Esophagus (tissue), 2 donors: ENCODE measurements at regions not wholly inside any gene's neighbourhood (a gene's known extent, or its start where the extent isn't known, plus 50 kb on each side); places are given as distances from the start of the nearest gene placed in this dataset.

ENCODE experiments used
- H3K27ac ChIP-seq, 2 donors: one replicate each; pipeline ENCODE4 v1.5.1; 2013; ENCODE audit warnings: low read depth in 2 of 2, mild to moderate bottlenecking in 2 of 2, inconsistent platforms in 1 of 2, low read length in 1 of 2, moderate library complexity in 1 of 2
- H3K27me3 ChIP-seq, 2 donors: one replicate each; pipeline ENCODE4 v1.6.1; 2013; ENCODE audit warnings: low read length in 2 of 2, control low read depth in 1 of 2, mild to moderate bottlenecking in 1 of 2; ENCODE audit not compliant: insufficient read depth in 2 of 2, control insufficient read depth in 1 of 2
- H3K36me3 ChIP-seq, 2 donors: one replicate each; pipeline ENCODE4 v1.6.1; 2013; ENCODE audit warnings: low read length in 1 of 2; ENCODE audit not compliant: control insufficient read depth in 2 of 2, insufficient read depth in 2 of 2
- H3K4me1 ChIP-seq, 2 donors: one replicate each; pipeline ENCODE4 v1.6.1; 2013; ENCODE audit warnings: low read length in 1 of 2; ENCODE audit not compliant: control insufficient read depth in 2 of 2, insufficient read depth in 2 of 2
- H3K4me3 ChIP-seq, 2 donors: one replicate each; pipeline ENCODE4 v1.5.1; 2013; ENCODE audit warnings: low read length in 2 of 2, mild to moderate bottlenecking in 2 of 2, low read depth in 1 of 2, moderate library complexity in 1 of 2
- H3K9me3 ChIP-seq, 2 donors: one replicate each; pipeline ENCODE4 v1.6.1; 2013; ENCODE audit warnings: mild to moderate bottlenecking in 2 of 2, low read depth in 1 of 2, low read length in 1 of 2, moderate library complexity in 1 of 2; ENCODE audit not compliant: control insufficient read depth in 2 of 2, insufficient read depth in 1 of 2
- WGBS, 2 donors: extraction: QIAGEN DNeasy Blood & Tissue Kit; methylation state at CpG; one replicate each; pipeline ENCODE4 v1.1.7; 2013; 5-methylcytosine and 5-hydroxymethylcytosine counted together
- donor health status: healthy with polysubstance abuse.
- donor health status: Bipolar disorder and iron deficiency.

GRCh38 chr4:19772581-19772980 is 479.1 kb upstream of the SLIT2 start:
- Histone ChIP-seq H3K27me3 (no peaks in the 10 kb centered on the region), H3K4me3 (no peak overlapping the region), H3K4me1 (no peaks in the 10 kb centered on the region), H3K9me3 (peaks cover 0 to 1% of the 10 kb centered on the region in 2 donors), H3K27ac (no peak overlapping the region), H3K36me3 (no peaks in the 10 kb centered on the region)
- 72 to 73% methylated on average over 1 of the region's 1 CpG for WGBS, 2 donors

GRCh38 chr4:19756661-19757060 is 495.0 kb upstream of the SLIT2 start:
- H3K36me3 ChIP-seq, result no peaks in the 10 kb centered on the region
- H3K4me3 ChIP-seq, result no peak overlapping the region
- 61 to 62% methylated on average over 2 of the region's 2 CpGs for WGBS, 2 donors
- H3K27ac ChIP-seq, result no peak overlapping the region
- H3K9me3 ChIP-seq, result no peaks in the 10 kb centered on the region
- no peaks in the 10 kb centered on the region for H3K4me1 ChIP-seq
- no peaks in the 10 kb centered on the region for H3K27me3 ChIP-seq

DNA sequence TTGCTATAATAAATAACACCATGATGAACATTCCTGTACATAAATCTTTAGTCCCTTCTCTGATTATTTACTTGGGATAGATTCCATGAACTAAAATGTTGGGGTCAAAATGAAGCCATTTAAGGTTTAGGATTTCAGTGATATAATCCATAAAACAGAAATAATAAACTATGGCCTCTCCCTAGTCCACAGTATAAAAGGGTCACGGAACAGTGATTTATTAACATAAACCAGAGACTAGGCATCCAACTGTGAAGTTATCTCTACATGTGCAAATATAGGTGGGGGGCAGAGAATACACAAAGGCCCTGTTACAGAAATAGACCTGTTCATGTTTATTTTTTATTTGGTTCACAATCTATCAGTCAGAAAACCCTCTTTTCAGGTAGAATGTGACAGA is 499.1 kb upstream of the SLIT2 start:
- H3K27me3 ChIP-seq, result no peaks in the 10 kb centered on the region
- H3K36me3 ChIP-seq, result no peaks in the 10 kb centered on the region
- H3K27ac ChIP-seq, result no peak overlapping the region
- H3K9me3 ChIP-seq, result no peaks in the 10 kb centered on the region
- no peak overlapping the region for H3K4me3 ChIP-seq
- 66 to 94% methylated on average over 1 of the region's 1 CpG for WGBS, 2 donors
- H3K4me1 ChIP-seq, result no peaks in the 10 kb centered on the region

- WGBS, 2 donors, result 59 to 60% methylated on average over 3 of the region's 3 CpGs
- Histone ChIP-seq H3K9me3 (no peaks in the 10 kb centered on the region), H3K4me1 (no peaks in the 10 kb centered on the region), H3K27ac (no peak overlapping the region), H3K27me3 (no peaks in the 10 kb centered on the region), H3K4me3 (no peak overlapping the region), H3K36me3 (no peaks in the 10 kb centered on the region)
Observed at GRCh38 chr4:19748519-19749479, 502.9 kb upstream of the SLIT2 start.

GRCh38 chr4:19746377-19746776 is 505.3 kb upstream of the SLIT2 start:
- Histone ChIP-seq H3K36me3 (no peaks in the 10 kb centered on the region), H3K27me3 (no peaks in the 10 kb centered on the region), H3K4me1 (no peaks in the 10 kb centered on the region), H3K9me3 (no peaks in the 10 kb centered on the region), H3K27ac (no peak overlapping the region), H3K4me3 (no peak overlapping the region)
- 44 to 72% methylated on average over 2 of the region's 2 CpGs for WGBS, 2 donors

GRCh38 chr4:19743115-19743638 is 508.5 kb upstream of the SLIT2 start:
- WGBS, 2 donors, result 79 to 90% methylated on average over 2 of the region's 2 CpGs
- no peaks in the 10 kb centered on the region for H3K36me3 ChIP-seq
- H3K4me3 ChIP-seq, result no peak overlapping the region
- no peaks in the 10 kb centered on the region for H3K9me3 ChIP-seq
- H3K4me1 ChIP-seq, result no peaks in the 10 kb centered on the region
- no peaks in the 10 kb centered on the region for H3K27me3 ChIP-seq
- H3K27ac ChIP-seq, result no peak overlapping the region

DNA sequence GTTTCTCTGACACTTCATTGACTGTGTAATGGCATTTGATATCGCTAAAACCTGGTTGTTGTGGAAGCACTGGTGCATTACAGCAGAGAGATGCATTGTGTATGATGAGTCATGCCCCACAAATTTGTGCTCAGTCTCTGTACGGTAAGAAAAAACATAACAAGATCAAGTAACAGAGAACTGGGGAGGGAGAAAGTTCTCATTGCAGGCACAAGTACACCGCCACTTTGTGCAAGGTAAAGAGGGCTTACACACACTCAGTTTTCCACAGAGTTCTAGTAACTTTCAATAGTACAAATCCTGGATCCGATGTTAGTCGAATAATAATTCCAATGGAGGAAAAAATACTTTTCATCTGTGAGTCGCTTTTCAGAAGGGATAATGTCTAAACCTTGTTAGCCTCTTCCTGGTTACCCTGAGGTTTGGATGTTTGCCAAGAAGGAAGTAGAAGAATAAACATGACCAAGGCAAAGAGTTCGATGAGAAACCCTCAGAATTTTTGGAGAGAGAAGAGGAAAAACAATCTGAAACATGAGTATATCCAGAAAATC is 512.5 kb upstream of the SLIT2 start:
- no peak overlapping the region for H3K4me3 ChIP-seq

GRCh38 chr4:19736968-19737756 is 514.5 kb upstream of the SLIT2 start:
- no peaks in the 10 kb centered on the region for H3K27me3 ChIP-seq
- no peaks in the 10 kb centered on the region for H3K4me1 ChIP-seq
- H3K36me3 ChIP-seq, result no peaks in the 10 kb centered on the region
- H3K4me3 ChIP-seq, result no peak overlapping the region
- WGBS, 2 donors, result 95% methylated on average over 1 of the region's 1 CpG
- H3K9me3 ChIP-seq, result no peaks in the 10 kb centered on the region
- H3K27ac ChIP-seq, result no peak overlapping the region

More for the DNA sequence above, 512.5 kb upstream of the SLIT2 start:
- H3K27ac ChIP-seq, result no peak overlapping the region
- no peaks in the 10 kb centered on the region for H3K27me3 ChIP-seq
- 30 to 43% methylated on average over 7 of the region's 7 CpGs for WGBS, 2 donors
- no peaks in the 10 kb centered on the region for H3K4me1 ChIP-seq
- H3K36me3 ChIP-seq, result no peaks in the 10 kb centered on the region
- H3K9me3 ChIP-seq, result no peaks in the 10 kb centered on the region

DNA sequence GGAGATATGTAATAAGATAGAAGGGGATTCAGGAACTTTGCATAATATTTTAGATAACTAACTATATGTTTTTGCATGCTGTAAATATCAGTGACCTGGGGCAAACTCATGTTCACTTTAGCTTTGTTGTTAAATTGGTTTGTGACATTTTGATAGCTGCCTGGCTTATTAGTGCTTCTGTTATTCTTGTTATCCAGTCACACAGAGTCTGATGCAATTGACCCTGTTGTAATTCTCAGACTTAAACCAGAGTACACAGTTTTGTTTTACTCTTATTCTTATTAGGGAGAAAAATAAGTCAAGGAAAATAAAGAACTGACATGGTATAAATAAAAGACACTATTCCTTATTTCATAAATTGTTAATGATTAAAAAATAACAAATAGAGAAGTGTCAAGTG is 516.7 kb upstream of the SLIT2 start:
- no peaks in the 10 kb centered on the region for H3K4me1 ChIP-seq
- no peaks in the 10 kb centered on the region for H3K27me3 ChIP-seq

More for the DNA sequence above, 516.7 kb upstream of the SLIT2 start:
- Histone ChIP-seq H3K27ac (no peak overlapping the region), H3K9me3 (no peaks in the 10 kb centered on the region), H3K4me3 (no peak overlapping the region), H3K36me3 (no peaks in the 10 kb centered on the region)
